Stomach (tissue), 8 donors: ENCODE measurements at regions not wholly inside any gene's neighbourhood (a gene's known extent, or its start where the extent isn't known, plus 50 kb on each side); places are given as distances from the start of the nearest gene placed in this dataset.

Experiments
- DNase-seq, 2 donors: peaks; one replicate each; pipeline versions ENCODE4 v3.0.0 to v3.0.0-alpha.2; 2013 to 2019
- H3K27ac ChIP-seq, 5 donors: fragments of 200-600 bp in 4 of 5; sonication (generic) in 4 of 5; one replicate each; pipeline ENCODE4 v1.5.1; 2013 to 2019; ENCODE audit warnings: mild to moderate bottlenecking in 1 of 5, moderate library complexity in 1 of 5
- H3K27me3 ChIP-seq, 3 donors: fragments of 200-600 bp; sonication (generic); one replicate each; pipeline ENCODE4 v1.5.1; 2017 to 2019; ENCODE audit warnings: mixed run types in 1 of 3
- H3K36me3 ChIP-seq, 4 donors: fragments of 200-600 bp; sonication (generic); 1 replicate in 3 of 4; 2 replicates in 1 of 4; pipeline ENCODE4 v1.5.1; 2016 to 2019
- H3K4me1 ChIP-seq, 4 donors: fragments of 200-600 bp; sonication (generic); one replicate each; pipeline ENCODE4 v1.5.1; 2016 to 2019
- H3K4me3 ChIP-seq, 4 donors: fragments of 200-600 bp; sonication (generic) in 3 of 4; one replicate each; pipeline ENCODE4 v1.5.1; 2016 to 2019; ENCODE audit warnings: mild to moderate bottlenecking in 1 of 4
- H3K9me3 ChIP-seq, 4 donors: fragments of 200-600 bp; sonication (generic); one replicate each; pipeline ENCODE4 v1.5.1; 2016 to 2019
- CTCF ChIP-seq, 7 experiments: fragments of 450-650 bp in 4 of 7; fragments of 200-600 bp in 3 of 7; sonication (generic) in 3 of 7; IDR thresholded peaks; one replicate each; pipeline ENCODE4 v1.5.1; 2016 to 2019; ENCODE audit warnings: antibody characterized with exemption in 7 of 7, control low read depth in 2 of 7, mild to moderate bottlenecking in 1 of 7
- EP300 ChIP-seq: sonication (generic); formaldehyde crosslinking; IDR thresholded peaks from one replicate; pipeline ENCODE4 v1.6.1; 2017; ENCODE audit warnings: antibody characterized with exemption
- POLR2A ChIP-seq, 4 donors: fragments of 450-650 bp; IDR thresholded peaks; one replicate each; pipeline ENCODE4 v1.6.1; 2016; ENCODE audit warnings: antibody characterized with exemption in 4 of 4, control low read depth in 2 of 4, mild to moderate bottlenecking in 1 of 4, moderate library complexity in 1 of 4
- POLR2AphosphoS5 ChIP-seq, 3 donors: sonication (generic); formaldehyde crosslinking; IDR thresholded peaks; one replicate each; pipeline ENCODE4 v1.6.1; 2016; ENCODE audit warnings: antibody characterized with exemption in 3 of 3
- WGBS, 5 donors: extraction: QIAGEN DNeasy Blood & Tissue Kit in 3 of 5; methylation state at CpG; one replicate each; pipeline versions ENCODE4 v1.1.5 to v1.1.7; 2013 to 2018; 5-methylcytosine and 5-hydroxymethylcytosine counted together
- intact Hi-C: fragments of 100-400 bp; cut with DNase I; formaldehyde crosslinking; loops from one replicate; pipeline ENCODE4 v1.15.1; 2023; ENCODE audit warnings: low total_unique reads
- donor health status: healthy with polysubstance abuse.
- donor health status: Bipolar disorder and iron deficiency.
- donor health status: healthy.

- Histone ChIP-seq H3K4me1 (no peaks in the 10 kb centered on the region), H3K4me3 (no peak overlapping the region), H3K36me3 (no peaks in the 10 kb centered on the region), H3K27ac (no peak overlapping the region), H3K27me3 (no peaks in the 10 kb centered on the region), H3K9me3 (peaks cover 0 to 4% (median 0%) of the 10 kb centered on the region in 4 donors)
- peak in 1 of 2 donors; percentile 43 for DNase-seq
- TF ChIP-seq POLR2AphosphoS5 (IDR thresholded peaks at IDR 0.05) (no peak), POLR2A (IDR thresholded peaks at IDR 0.05) (no peak), EP300 (no peak), CTCF (IDR thresholded peaks at IDR 0.05) (no peak)
- intact Hi-C loops, result no loop called here
Observed at GRCh38 chr13:89790696-89791095, 1556.8 kb upstream of the MIR17HG start.

GRCh38 chr13:89791971-89792630 lies 1555.4 kb upstream of the MIR17HG start:
- intact Hi-C loops, result no loop called here
- WGBS, 5 donors, result 74 to 93% (median 81%) methylated on average over 2 of the region's 2 CpGs
- peak in 1 of 2 donors; percentile 10 for DNase-seq
- H3K9me3 ChIP-seq, result peaks cover 0 to 4% (median 0%) of the 10 kb centered on the region in 4 donors
- H3K4me1 ChIP-seq, result no peaks in the 10 kb centered on the region
- H3K36me3 ChIP-seq, result no peaks in the 10 kb centered on the region
- no peaks in the 10 kb centered on the region for H3K27me3 ChIP-seq
- TF ChIP-seq POLR2A (IDR thresholded peaks at IDR 0.05), result no peak
- no peak for TF ChIP-seq POLR2AphosphoS5 (IDR thresholded peaks at IDR 0.05)
- no peak for TF ChIP-seq EP300
- no peak for TF ChIP-seq CTCF (IDR thresholded peaks at IDR 0.05)
- no peak overlapping the region for H3K27ac ChIP-seq
- H3K4me3 ChIP-seq, result no peak overlapping the region

GRCh38 chr13:89796196-89796595 lies 1551.3 kb upstream of the MIR17HG start:
- WGBS, 5 donors, result 77 to 88% (median 82%) methylated on average over 4 of the region's 4 CpGs
- no peaks in the 10 kb centered on the region for H3K36me3 ChIP-seq
- H3K9me3 ChIP-seq, result peaks cover 0 to 4% (median 0%) of the 10 kb centered on the region in 4 donors
- intact Hi-C loops, result no loop called here
- H3K4me1 ChIP-seq, result no peaks in the 10 kb centered on the region
- DNase-seq, result no peak
- no peak overlapping the region for H3K27ac ChIP-seq
- no peaks in the 10 kb centered on the region for H3K27me3 ChIP-seq
- H3K4me3 ChIP-seq, result no peak overlapping the region
- TF ChIP-seq CTCF (IDR thresholded peaks at IDR 0.05), result no peak
- no peak for TF ChIP-seq POLR2A (IDR thresholded peaks at IDR 0.05)
- no peak for TF ChIP-seq EP300
- no peak for TF ChIP-seq POLR2AphosphoS5 (IDR thresholded peaks at IDR 0.05)

- TF ChIP-seq EP300 (no peak), CTCF (IDR thresholded peaks at IDR 0.05) (no peak), POLR2A (IDR thresholded peaks at IDR 0.05) (no peak), POLR2AphosphoS5 (IDR thresholded peaks at IDR 0.05) (no peak)
- no peak for DNase-seq
- Histone ChIP-seq H3K4me1 (no peaks in the 10 kb centered on the region), H3K27me3 (no peaks in the 10 kb centered on the region), H3K4me3 (no peak overlapping the region), H3K27ac (no peak overlapping the region), H3K9me3 (no peaks in the 10 kb centered on the region), H3K36me3 (no peaks in the 10 kb centered on the region)
- intact Hi-C loops, result no loop called here
Observed at GRCh38 chr13:89803839-89804238, 1543.6 kb upstream of the MIR17HG start.
